ENCODE measurements at regions not wholly inside any gene's neighbourhood (a gene's known extent, or its start where the extent isn't known, plus 50 kb on each side); places are given as distances from the start of the nearest gene placed in this dataset.

DNA sequence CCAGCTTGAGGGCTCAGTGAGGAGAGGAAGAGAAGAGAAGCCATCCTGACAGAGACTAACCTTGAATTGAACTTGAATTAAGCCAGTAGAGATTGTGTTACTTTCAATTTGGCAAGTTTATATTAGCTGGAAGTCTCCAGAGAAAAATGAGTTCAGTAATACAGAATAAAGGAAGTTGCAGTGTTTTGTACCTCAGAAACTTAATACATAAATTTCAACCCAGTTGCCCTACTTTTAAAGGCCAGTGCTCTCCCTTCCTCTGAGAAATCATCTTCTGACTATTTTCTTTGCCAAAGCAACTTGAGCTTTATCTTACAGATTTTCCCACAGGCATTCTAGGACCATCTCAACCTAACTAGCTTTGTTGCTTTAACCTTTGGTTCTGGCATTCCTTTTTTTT is 231.0 kb upstream of the GAS1 start:
- peak; percentile 49 for DNase-seq (ENCODE audit: low read depth)
- TF ChIP-seq, protein P1, sequence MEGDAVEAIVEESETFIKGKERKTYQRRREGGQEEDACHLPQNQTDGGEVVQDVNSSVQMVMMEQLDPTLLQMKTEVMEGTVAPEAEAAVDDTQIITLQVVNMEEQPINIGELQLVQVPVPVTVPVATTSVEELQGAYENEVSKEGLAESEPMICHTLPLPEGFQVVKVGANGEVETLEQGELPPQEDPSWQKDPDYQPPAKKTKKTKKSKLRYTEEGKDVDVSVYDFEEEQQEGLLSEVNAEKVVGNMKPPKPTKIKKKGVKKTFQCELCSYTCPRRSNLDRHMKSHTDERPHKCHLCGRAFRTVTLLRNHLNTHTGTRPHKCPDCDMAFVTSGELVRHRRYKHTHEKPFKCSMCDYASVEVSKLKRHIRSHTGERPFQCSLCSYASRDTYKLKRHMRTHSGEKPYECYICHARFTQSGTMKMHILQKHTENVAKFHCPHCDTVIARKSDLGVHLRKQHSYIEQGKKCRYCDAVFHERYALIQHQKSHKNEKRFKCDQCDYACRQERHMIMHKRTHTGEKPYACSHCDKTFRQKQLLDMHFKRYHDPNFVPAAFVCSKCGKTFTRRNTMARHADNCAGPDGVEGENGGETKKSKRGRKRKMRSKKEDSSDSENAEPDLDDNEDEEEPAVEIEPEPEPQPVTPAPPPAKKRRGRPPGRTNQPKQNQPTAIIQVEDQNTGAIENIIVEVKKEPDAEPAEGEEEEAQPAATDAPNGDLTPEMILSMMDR (conservative IDR thresholded peaks at IDR 0.05; ENCODE audit: low read depth, low read length) = no peak
- H3K4me3 ChIP-seq (ENCODE audit: low read depth, low read length) = no peak overlapping the region

DNA sequence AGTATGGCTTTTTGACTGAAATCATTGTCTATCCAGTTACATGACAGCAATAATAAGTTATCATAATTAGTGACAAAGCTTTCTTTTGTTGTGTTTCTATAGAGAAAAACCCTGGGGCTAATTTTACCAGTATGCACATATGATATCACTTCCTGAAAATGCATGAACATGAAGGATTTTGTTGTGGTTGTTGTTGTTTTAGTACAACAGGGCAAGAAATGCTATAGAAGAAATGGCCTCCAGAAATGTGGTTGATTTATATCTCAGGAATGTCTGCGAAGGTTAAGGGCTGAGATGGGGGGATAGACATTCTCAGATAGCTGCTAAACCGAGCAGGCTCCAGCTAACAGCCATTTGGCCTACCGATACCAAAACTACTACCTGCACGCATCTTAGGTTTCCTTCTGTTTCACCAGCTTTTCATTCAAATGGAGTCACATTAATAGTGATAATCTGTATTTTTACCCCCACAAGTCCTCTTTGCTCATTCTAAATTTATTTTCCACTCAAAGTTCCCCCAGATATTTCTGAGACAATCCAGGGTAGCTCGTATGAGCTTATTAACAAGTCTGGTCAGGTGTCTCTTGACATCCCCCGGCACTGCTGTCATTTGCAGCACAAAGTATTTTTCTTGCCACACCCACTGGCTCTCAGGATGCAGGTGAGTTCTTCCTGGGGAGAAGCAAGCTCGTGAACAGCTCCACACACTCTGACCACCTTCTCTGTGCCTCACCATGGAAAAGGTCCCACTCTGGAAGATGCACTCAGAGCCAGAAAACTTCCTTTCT is 232.4 kb upstream of the GAS1 start:
- TF ChIP-seq, protein P1 (conservative IDR thresholded peaks at IDR 0.05; ENCODE audit: low read depth, low read length) = no peak
- DNase-seq (ENCODE audit: low read depth) = peak; percentile 51
- no peak overlapping the region for H3K4me3 ChIP-seq (ENCODE audit: low read depth, low read length)

DNA sequence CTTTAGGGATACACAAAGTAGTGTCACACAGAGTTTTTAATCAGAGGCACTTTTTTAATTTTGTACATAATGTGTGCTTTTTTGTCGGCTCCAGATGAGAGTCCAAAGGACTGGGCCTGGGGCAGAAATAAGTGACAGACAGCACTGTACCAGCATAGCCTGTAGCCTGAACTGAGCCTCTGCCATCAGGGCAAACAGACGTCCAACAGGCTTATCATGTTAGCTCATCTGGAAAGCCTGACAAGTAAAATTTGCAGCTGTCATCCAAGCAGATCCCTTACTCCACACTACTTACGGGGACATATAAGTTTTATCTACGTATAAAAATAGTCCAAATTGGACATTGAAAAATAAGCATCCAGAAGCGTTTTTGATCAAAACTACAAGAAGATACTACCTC is 233.1 kb upstream of the GAS1 start:
- H3K4me3 ChIP-seq (ENCODE audit: low read depth, low read length) = no peak overlapping the region
- TF ChIP-seq, protein P1 (conservative IDR thresholded peaks at IDR 0.05; ENCODE audit: low read depth, low read length) = no peak
- no peak for DNase-seq (ENCODE audit: low read depth)

DNA sequence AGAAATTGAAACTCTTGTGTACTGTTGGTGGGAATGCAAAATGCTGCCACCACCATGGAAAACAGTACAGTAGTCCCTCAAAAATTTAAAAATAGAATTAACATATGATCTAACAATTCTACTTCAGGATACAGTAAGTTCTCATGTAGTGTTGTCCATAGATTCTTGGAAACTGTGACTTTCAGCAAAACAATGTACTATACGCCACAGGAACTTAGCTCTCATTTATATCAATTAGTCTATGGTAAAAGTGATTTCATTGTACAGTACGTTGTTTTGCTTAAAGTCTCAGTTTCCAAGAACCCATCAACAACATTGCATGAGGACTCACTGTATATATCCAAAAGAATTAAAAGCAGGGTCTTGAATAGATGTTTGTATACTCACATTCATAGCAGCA is 233.5 kb upstream of the GAS1 start:
- no peak overlapping the region for H3K4me3 ChIP-seq (ENCODE audit: low read depth, low read length)
- TF ChIP-seq, protein P1 (conservative IDR thresholded peaks at IDR 0.05; ENCODE audit: low read depth, low read length) = no peak
- no peak for DNase-seq (ENCODE audit: low read depth)

DNA sequence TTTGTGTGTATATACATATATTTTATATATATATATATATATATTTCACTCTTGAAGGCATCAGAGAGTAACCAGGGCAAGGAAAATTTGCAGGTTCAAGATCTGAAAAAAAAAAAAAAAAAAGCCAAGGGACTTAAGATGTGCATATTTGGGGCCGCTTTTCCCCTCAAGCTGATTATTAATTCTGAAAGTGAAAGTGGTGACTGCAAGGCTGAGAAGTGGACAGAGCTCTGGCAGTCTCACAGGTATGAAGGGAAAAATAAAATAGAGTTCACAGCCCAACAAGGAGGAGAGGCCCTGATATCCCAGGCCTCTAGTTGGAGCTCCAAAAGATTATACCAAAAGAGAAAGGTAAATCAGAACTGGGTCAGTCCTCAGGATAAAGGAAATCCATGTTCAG is 234.4 kb upstream of the GAS1 start:
- TF ChIP-seq, protein P1 (conservative IDR thresholded peaks at IDR 0.05; ENCODE audit: low read depth, low read length) = no peak
- DNase-seq (ENCODE audit: low read depth) = no peak
- H3K4me3 ChIP-seq (ENCODE audit: low read depth, low read length) = no peak overlapping the region

DNA sequence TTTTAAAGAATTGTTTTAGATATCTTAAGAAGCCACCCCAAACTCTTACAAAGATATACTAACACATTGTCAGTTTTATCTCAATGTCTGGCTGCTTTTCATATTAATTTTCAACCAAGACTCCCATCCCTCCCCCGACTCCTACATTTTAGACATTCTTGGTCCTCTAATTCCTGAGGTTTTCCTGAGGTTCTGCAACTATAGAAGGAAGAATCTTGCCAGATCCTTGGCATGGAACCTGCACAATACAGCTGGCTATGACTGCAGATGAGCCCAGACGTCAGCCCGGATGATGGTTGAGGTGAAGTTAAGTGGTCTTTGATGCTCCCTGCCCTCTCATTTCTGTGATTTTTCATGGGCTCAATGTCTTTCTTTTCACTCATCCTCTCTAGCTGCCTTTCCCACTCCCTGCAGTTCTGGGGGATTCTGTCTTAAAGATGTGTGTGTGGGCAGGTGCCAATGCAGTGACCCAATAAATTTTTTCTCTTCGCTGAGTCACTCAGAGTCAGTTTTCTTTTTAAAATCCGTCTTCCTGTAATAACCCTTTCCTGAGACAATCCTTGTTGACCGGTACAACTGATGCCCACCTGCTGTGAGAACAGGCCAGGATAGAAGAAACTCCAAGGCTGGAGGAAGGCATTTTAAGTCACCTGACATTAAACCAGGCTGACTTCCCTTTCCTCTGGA is 237.8 kb upstream of the GAS1 start:
- peak; percentile 59 for DNase-seq (ENCODE audit: low read depth)

More for the DNA sequence above, 237.8 kb upstream of the GAS1 start:
- no peak overlapping the region for H3K4me3 ChIP-seq (ENCODE audit: low read depth, low read length)
- TF ChIP-seq, protein P1 (conservative IDR thresholded peaks at IDR 0.05; ENCODE audit: low read depth, low read length) = no peak

Data from choroid plexus epithelial cell (primary cell).